ENCODE measurements at regions not wholly inside any gene's neighbourhood (a gene's known extent, or its start where the extent isn't known, plus 50 kb on each side); places are given as distances from the start of the nearest gene placed in this dataset.

- H3K27ac ChIP-seq (ENCODE audit: low read depth, low read length) = no peak overlapping the region
- H3K9me2 ChIP-seq (replicated peaks; ENCODE audit: control insufficient read depth, low read length) = no peaks in the 10 kb centered on the region
- H3K4me2 ChIP-seq (ENCODE audit: low read length) = no peak overlapping the region
- no peak overlapping the region for H3K4me3 ChIP-seq (ENCODE audit: low read length)
- TF ChIP-seq CTCF (IDR thresholded peaks at IDR 0.05; ENCODE audit: low read depth, low read length, poor library complexity, severe bottlenecking) (no peak), EZH2phosphoT487 (IDR thresholded peaks at IDR 0.05; ENCODE audit: borderline replicate concordance, low read length) (no peak)
- H3K27me3 ChIP-seq (ENCODE audit: control insufficient read depth, low read length) = no peaks in the 10 kb centered on the region
- no peaks in the 10 kb centered on the region for H3K79me2 ChIP-seq (ENCODE audit: control insufficient read depth, low read length)
- no peaks in the 10 kb centered on the region for H3K9me3 ChIP-seq (ENCODE audit: control insufficient read depth, insufficient read depth, low read length)
- H4K20me1 ChIP-seq (ENCODE audit: control insufficient read depth, insufficient read depth, low read depth, low read length) = no peaks in the 10 kb centered on the region
- no peaks in the 10 kb centered on the region for H3F3A ChIP-seq (ENCODE audit: control insufficient read depth, insufficient read depth)
- no peaks in the 10 kb centered on the region for H3K4me1 ChIP-seq (ENCODE audit: control insufficient read depth, low read length)
- no peaks in the 10 kb centered on the region for H3K36me3 ChIP-seq (ENCODE audit: control insufficient read depth, low read length)
These were observed 281.7 kb downstream of the SLCO4C1 start for GRCh38 chr5:102014371-102014770.

DNA sequence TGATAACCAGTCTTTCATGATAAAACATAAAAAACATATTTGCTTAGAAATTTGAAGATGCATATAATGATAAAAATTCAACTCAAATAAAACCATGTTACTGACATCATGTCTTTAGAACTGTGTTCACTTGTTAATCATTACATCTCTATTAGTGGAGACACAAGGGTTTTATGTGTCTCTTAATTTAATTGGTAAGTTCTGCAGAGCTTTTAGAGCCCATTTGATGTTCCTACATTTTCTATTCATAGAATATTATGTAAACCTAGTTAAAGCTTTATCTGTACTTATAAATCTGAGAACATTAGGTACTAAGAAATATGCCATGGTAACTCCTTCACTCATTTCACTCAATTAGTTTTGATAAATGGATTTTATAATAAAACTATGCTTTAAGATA lies 285.4 kb downstream of the SLCO4C1 start:
- H3K9me2 ChIP-seq (replicated peaks; ENCODE audit: control insufficient read depth, low read length) = no peaks in the 10 kb centered on the region
- H3K4me2 ChIP-seq (ENCODE audit: low read length) = no peak overlapping the region
- no peaks in the 10 kb centered on the region for H3K27me3 ChIP-seq (ENCODE audit: control insufficient read depth, low read length)
- no peaks in the 10 kb centered on the region for H3K4me1 ChIP-seq (ENCODE audit: control insufficient read depth, low read length)
- no peaks in the 10 kb centered on the region for H3F3A ChIP-seq (ENCODE audit: control insufficient read depth, insufficient read depth)
- H3K79me2 ChIP-seq (ENCODE audit: control insufficient read depth, low read length) = no peaks in the 10 kb centered on the region
- TF ChIP-seq EZH2phosphoT487 (IDR thresholded peaks at IDR 0.05; ENCODE audit: borderline replicate concordance, low read length) (no peak), CTCF (IDR thresholded peaks at IDR 0.05; ENCODE audit: low read depth, low read length, poor library complexity, severe bottlenecking) (no peak)
- no peak overlapping the region for H3K27ac ChIP-seq (ENCODE audit: low read depth, low read length)
- no peaks in the 10 kb centered on the region for H3K36me3 ChIP-seq (ENCODE audit: control insufficient read depth, low read length)
- H3K4me3 ChIP-seq (ENCODE audit: low read length) = no peak overlapping the region
- no peaks in the 10 kb centered on the region for H3K9me3 ChIP-seq (ENCODE audit: control insufficient read depth, insufficient read depth, low read length)
- H4K20me1 ChIP-seq (ENCODE audit: control insufficient read depth, insufficient read depth, low read depth, low read length) = no peaks in the 10 kb centered on the region

GRCh38 chr5:101997235-101997634 lies 298.8 kb downstream of the SLCO4C1 start:
- no peaks in the 10 kb centered on the region for H3K79me2 ChIP-seq (ENCODE audit: control insufficient read depth, low read length)
- no peaks in the 10 kb centered on the region for H3K9me2 ChIP-seq (replicated peaks; ENCODE audit: control insufficient read depth, low read length)
- no peaks in the 10 kb centered on the region for H3K9me3 ChIP-seq (ENCODE audit: control insufficient read depth, insufficient read depth, low read length)
- no peaks in the 10 kb centered on the region for H3K36me3 ChIP-seq (ENCODE audit: control insufficient read depth, low read length)
- no peak for TF ChIP-seq EZH2phosphoT487 (IDR thresholded peaks at IDR 0.05; ENCODE audit: borderline replicate concordance, low read length)
- no peak for TF ChIP-seq CTCF (IDR thresholded peaks at IDR 0.05; ENCODE audit: low read depth, low read length, poor library complexity, severe bottlenecking)
- H3K4me3 ChIP-seq (ENCODE audit: low read length) = no peak overlapping the region
- H3K4me1 ChIP-seq (ENCODE audit: control insufficient read depth, low read length) = no peaks in the 10 kb centered on the region
- no peaks in the 10 kb centered on the region for H3F3A ChIP-seq (ENCODE audit: control insufficient read depth, insufficient read depth)
- H3K4me2 ChIP-seq (ENCODE audit: low read length) = no peak overlapping the region
- no peaks in the 10 kb centered on the region for H3K27me3 ChIP-seq (ENCODE audit: control insufficient read depth, low read length)
- H4K20me1 ChIP-seq (ENCODE audit: control insufficient read depth, insufficient read depth, low read depth, low read length) = no peaks in the 10 kb centered on the region
- no peak overlapping the region for H3K27ac ChIP-seq (ENCODE audit: low read depth, low read length)

DNA sequence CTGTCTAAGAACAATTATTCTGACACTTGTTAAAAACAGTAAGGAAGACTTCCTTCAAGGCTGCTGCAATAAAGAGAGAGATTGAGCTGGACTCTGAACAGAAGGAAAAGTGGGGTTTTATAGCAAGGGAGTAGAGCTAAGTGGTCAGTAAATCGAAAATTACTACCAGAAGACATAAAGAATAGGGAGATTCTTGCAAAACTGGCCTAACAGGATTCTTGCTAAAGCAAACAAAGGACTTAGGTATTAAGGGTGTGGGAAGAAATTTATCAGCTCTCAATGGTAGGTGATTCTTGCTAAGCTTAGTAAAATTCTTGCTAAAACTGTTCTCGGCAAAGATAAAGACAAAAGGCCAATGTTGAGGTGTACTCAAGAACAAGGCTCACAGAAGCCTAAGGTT lies 300.5 kb downstream of the SLCO4C1 start:
- no peaks in the 10 kb centered on the region for H3F3A ChIP-seq (ENCODE audit: control insufficient read depth, insufficient read depth)
- no peaks in the 10 kb centered on the region for H3K36me3 ChIP-seq (ENCODE audit: control insufficient read depth, low read length)
- H3K4me2 ChIP-seq (ENCODE audit: low read length) = no peak overlapping the region
- no peaks in the 10 kb centered on the region for H4K20me1 ChIP-seq (ENCODE audit: control insufficient read depth, insufficient read depth, low read depth, low read length)
- no peak for TF ChIP-seq EZH2phosphoT487 (IDR thresholded peaks at IDR 0.05; ENCODE audit: borderline replicate concordance, low read length)
- TF ChIP-seq CTCF (IDR thresholded peaks at IDR 0.05; ENCODE audit: low read depth, low read length, poor library complexity, severe bottlenecking) = no peak
- H3K9me2 ChIP-seq (replicated peaks; ENCODE audit: control insufficient read depth, low read length) = no peaks in the 10 kb centered on the region
- no peaks in the 10 kb centered on the region for H3K9me3 ChIP-seq (ENCODE audit: control insufficient read depth, insufficient read depth, low read length)
- H3K4me3 ChIP-seq (ENCODE audit: low read length) = no peak overlapping the region
- H3K79me2 ChIP-seq (ENCODE audit: control insufficient read depth, low read length) = no peaks in the 10 kb centered on the region
- no peaks in the 10 kb centered on the region for H3K4me1 ChIP-seq (ENCODE audit: control insufficient read depth, low read length)
- H3K27me3 ChIP-seq (ENCODE audit: control insufficient read depth, low read length) = no peaks in the 10 kb centered on the region
- H3K27ac ChIP-seq (ENCODE audit: low read depth, low read length) = no peak overlapping the region

Data from DOHH2 (cell line).